Endothelial cell of umbilical vein (primary cell): ENCODE measurements at regions not wholly inside any gene's neighbourhood (a gene's known extent, or its start where the extent isn't known, plus 50 kb on each side); places are given as distances from the start of the nearest gene placed in this dataset.

Experiments used
- BruUV-seq: library from RNA; stranded (reverse); fragments of 400-500 nt; replicated peaks from 2 replicates; lab custom pipeline; 2021; lab: Mats Ljungman, UMichigan
- CTCF ChIA-PET: fragments of 300-600, 350-600 bp; sonication (Branson Sonifier 250); formaldehyde crosslinking; loops from one replicate; lab custom pipeline; 2021; ENCODE audit warnings: antibody characterized with exemption, inconsistent platforms; lab: Charles Lee
- POLR2A ChIA-PET: fragments of 300-600, 350-600 bp; sonication (Branson Sonifier 250); formaldehyde crosslinking; loops from one replicate; lab custom pipeline; 2021; ENCODE audit warnings: antibody characterized with exemption, inconsistent platforms; lab: Charles Lee
- DNase-seq: peaks from one replicate; pipeline ENCODE4 v3.0.0-alpha.2; 2011; ENCODE audit warnings: low read depth, low spot score
- FAIRE-seq: peaks from 2 replicates; lab custom pipeline; 2011; peaks lifted over from hg19 to GRCh38; lab: Jason Lieb, UNC
- H2AFZ ChIP-seq: 2 replicates; pipeline ENCODE4 v1.6.0; 2012; ENCODE audit warnings: low read depth, low read length, control low read depth, inconsistent platforms
- H3K27ac ChIP-seq: 2 replicates; pipeline ENCODE4 v1.5.1; 2011; ENCODE audit warnings: low read depth, mild to moderate bottlenecking, control low read depth, low read length, moderate library complexity; ENCODE audit not compliant: insufficient read depth
- H3K27me3 ChIP-seq, 2 experiments: 2 replicates each; pipeline versions ENCODE4 v1.6.0 to v1.6.1; 2011; ENCODE audit warnings: low read length in 2 of 2, mixed read lengths in 1 of 2; ENCODE audit not compliant: control insufficient read depth in 2 of 2, insufficient read depth in 2 of 2
- H3K36me3 ChIP-seq, 2 experiments: 2 replicates in 1 of 2; 3 replicates in 1 of 2; pipeline ENCODE4 v1.5.1; 2011; ENCODE audit warnings: low read length in 2 of 2, mild to moderate bottlenecking in 1 of 2, moderate library complexity in 1 of 2; ENCODE audit not compliant: control insufficient read depth in 2 of 2, insufficient read depth in 2 of 2; ENCODE audit errors: extremely low read depth in 1 of 2
- H3K4me1 ChIP-seq: 3 replicates; pipeline ENCODE4 v1.5.1; 2011; ENCODE audit warnings: mild to moderate bottlenecking, low read length; ENCODE audit not compliant: control insufficient read depth, insufficient read depth; ENCODE audit errors: extremely low read depth
- H3K4me2 ChIP-seq: 2 replicates; pipeline ENCODE4 v1.6.1; 2011; ENCODE audit warnings: low read length, control low read depth, mixed read lengths; ENCODE audit not compliant: insufficient read depth
- H3K4me3 ChIP-seq, 3 experiments: fragments of 200-600 bp in 1 of 3; sonication (generic), shearing (Covaris generic) in 1 of 3; replicated peaks in 1 of 3; 2 replicates each; pipeline ENCODE4 v1.5.1; 2011 to 2016; ENCODE audit warnings: control low read depth in 3 of 3, low read length in 3 of 3, mild to moderate bottlenecking in 2 of 3, inconsistent platforms in 1 of 3, low read depth in 1 of 3, moderate library complexity in 1 of 3; ENCODE audit not compliant: insufficient read depth in 1 of 3
- H3K79me2 ChIP-seq: 2 replicates; pipeline ENCODE4 v1.6.0; 2012; ENCODE audit warnings: low read length, inconsistent platforms; ENCODE audit not compliant: control insufficient read depth, insufficient read depth
- H3K9ac ChIP-seq: replicated peaks from 2 replicates; pipeline ENCODE3; 2011; ENCODE audit warnings: low read length, control low read depth; ENCODE audit not compliant: insufficient read depth; ENCODE audit errors: extremely low read depth
- H3K9me1 ChIP-seq: replicated peaks from 3 replicates; pipeline ENCODE4 v1.6.0; 2011; ENCODE audit warnings: mild to moderate bottlenecking, low read length; ENCODE audit not compliant: control insufficient read depth, insufficient read depth; ENCODE audit errors: extremely low read depth
- H3K9me3 ChIP-seq: replicated peaks from 2 replicates; pipeline ENCODE4 v1.5.1; 2012; ENCODE audit warnings: low read length, inconsistent platforms; ENCODE audit not compliant: control insufficient read depth, insufficient read depth
- H4K20me1 ChIP-seq: replicated peaks from 2 replicates; pipeline ENCODE3; 2011; ENCODE audit warnings: mild to moderate bottlenecking, low read length; ENCODE audit not compliant: control insufficient read depth, insufficient read depth; ENCODE audit errors: extremely low read depth
- EZH2 ChIP-seq: IDR thresholded peaks from 2 replicates; pipeline ENCODE4 v1.6.1; 2012; ENCODE audit warnings: borderline replicate concordance, low read depth, mild to moderate bottlenecking, moderate library complexity, low read length, inconsistent platforms; ENCODE audit not compliant: severe bottlenecking
- FOS ChIP-seq: IDR thresholded peaks from 2 replicates; pipeline ENCODE4 v1.6.1; 2011; ENCODE audit warnings: mild to moderate bottlenecking, low read length, moderate library complexity, borderline replicate concordance; ENCODE audit not compliant: insufficient read depth
- GATA2 ChIP-seq: IDR thresholded peaks from 2 replicates; pipeline ENCODE4 v1.7.0; 2011; ENCODE audit warnings: low read depth, mild to moderate bottlenecking, moderate library complexity, mixed read lengths, low read length; ENCODE audit not compliant: insufficient read length, insufficient read depth
- JUN ChIP-seq: IDR thresholded peaks from 2 replicates; pipeline ENCODE4 v1.6.1; 2011; ENCODE audit warnings: borderline replicate concordance, low read depth; ENCODE audit not compliant: insufficient read length, insufficient read depth
- MYC ChIP-seq: IDR thresholded peaks from one replicate; pipeline ENCODE4 v1.6.1; 2011; ENCODE audit warnings: mild to moderate bottlenecking, low read depth, low read length
- POLR2A ChIP-seq: IDR thresholded peaks from 2 replicates; pipeline ENCODE4 v1.6.1; 2012; ENCODE audit warnings: low read depth, mild to moderate bottlenecking, control low read depth, low read length
- POLR2AphosphoS5 ChIP-seq: IDR thresholded peaks from 2 replicates; pipeline ENCODE4 v1.6.1; 2012; ENCODE audit warnings: low read depth, mild to moderate bottlenecking, control low read depth, low read length, moderate library complexity; ENCODE audit not compliant: insufficient read depth
- dilution Hi-C: fragments of 300-500 bp; cut with MboI; formaldehyde crosslinking; loops from one replicate; pipeline ENCODE4 v1.15.0; 2019; ENCODE audit warnings: low sequenced_read_pairs; ENCODE audit not compliant: extremely low pct_ligation_motif_present
- intact Hi-C: fragments of 100-400 bp; cut with micrococcal nuclease; formaldehyde crosslinking; loops from one replicate; pipeline ENCODE4 v1.10.0; 2022
- TF ChIP-seq, protein P1 (sequence below), 2 donors: IDR thresholded peaks; 1 replicate in 1 of 2; 2 replicates in 1 of 2; pipeline ENCODE4 v1.5.1; 2011; ENCODE audit warnings: low read length in 2 of 2, mild to moderate bottlenecking in 2 of 2, moderate library complexity in 2 of 2, control low read depth in 1 of 2, inconsistent platforms in 1 of 2, low read depth in 1 of 2; ENCODE audit not compliant: insufficient read depth in 1 of 2; ENCODE audit errors: extremely low read depth in 1 of 2
- TF ChIP-seq, protein P2 (sequence below): IDR thresholded peaks from 2 replicates; pipeline ENCODE4 v1.6.1; 2011; ENCODE audit not compliant: insufficient read depth, insufficient read length

DNA sequence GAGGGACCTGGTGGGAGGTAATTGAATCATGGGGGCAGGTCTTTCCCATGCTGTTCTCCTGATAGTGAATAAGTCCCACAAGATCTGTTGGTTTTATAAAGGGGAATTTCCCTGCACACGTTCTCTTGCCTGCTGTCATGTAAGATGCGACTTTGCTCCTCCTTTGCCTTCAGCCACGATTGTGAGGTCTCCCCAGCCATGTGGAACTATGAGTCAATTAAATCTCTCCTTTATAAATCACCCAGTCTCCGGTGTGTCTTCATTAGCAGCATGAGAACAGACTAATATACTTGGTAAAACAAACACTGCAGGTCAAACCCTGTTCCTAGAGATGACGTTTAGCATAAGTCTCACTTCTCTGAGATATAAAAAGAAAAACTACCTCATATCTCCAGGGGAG lies 148.3 kb downstream of the MATN1 start:
- no peak overlapping the region for H3K4me3 ChIP-seq
- no peaks in the 10 kb centered on the region for H3K27me3 ChIP-seq
- H2AFZ ChIP-seq: no peak overlapping the region
- no peaks in the 10 kb centered on the region for H4K20me1 ChIP-seq
- H3K4me1 ChIP-seq: no peaks in the 10 kb centered on the region
- no peaks in the 10 kb centered on the region for H3K79me2 ChIP-seq
- dilution Hi-C loops (no loop called here), intact Hi-C loops (no loop called here)
- H3K27ac ChIP-seq: no peak overlapping the region
- no peak for FAIRE-seq
- ChIA-PET POLR2A (no interaction called here), CTCF (no interaction called here)
- no peak for DNase-seq
- no peak overlapping the region for H3K4me2 ChIP-seq
- no TSS peak for BruUV-seq
- H3K9me1 ChIP-seq: no peaks in the 10 kb centered on the region
- H3K9me3 ChIP-seq: no peaks in the 10 kb centered on the region
- H3K36me3 ChIP-seq: no peaks in the 10 kb centered on the region
- TF ChIP-seq EZH2 (no peak), MYC (no peak), POLR2A (no peak), POLR2AphosphoS5 (no peak), GATA2 (no peak), JUN (no peak), FOS (no peak)
- TF ChIP-seq, protein P1, sequence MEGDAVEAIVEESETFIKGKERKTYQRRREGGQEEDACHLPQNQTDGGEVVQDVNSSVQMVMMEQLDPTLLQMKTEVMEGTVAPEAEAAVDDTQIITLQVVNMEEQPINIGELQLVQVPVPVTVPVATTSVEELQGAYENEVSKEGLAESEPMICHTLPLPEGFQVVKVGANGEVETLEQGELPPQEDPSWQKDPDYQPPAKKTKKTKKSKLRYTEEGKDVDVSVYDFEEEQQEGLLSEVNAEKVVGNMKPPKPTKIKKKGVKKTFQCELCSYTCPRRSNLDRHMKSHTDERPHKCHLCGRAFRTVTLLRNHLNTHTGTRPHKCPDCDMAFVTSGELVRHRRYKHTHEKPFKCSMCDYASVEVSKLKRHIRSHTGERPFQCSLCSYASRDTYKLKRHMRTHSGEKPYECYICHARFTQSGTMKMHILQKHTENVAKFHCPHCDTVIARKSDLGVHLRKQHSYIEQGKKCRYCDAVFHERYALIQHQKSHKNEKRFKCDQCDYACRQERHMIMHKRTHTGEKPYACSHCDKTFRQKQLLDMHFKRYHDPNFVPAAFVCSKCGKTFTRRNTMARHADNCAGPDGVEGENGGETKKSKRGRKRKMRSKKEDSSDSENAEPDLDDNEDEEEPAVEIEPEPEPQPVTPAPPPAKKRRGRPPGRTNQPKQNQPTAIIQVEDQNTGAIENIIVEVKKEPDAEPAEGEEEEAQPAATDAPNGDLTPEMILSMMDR (IDR thresholded peaks at IDR 0.05; ENCODE audit: extremely low read depth in 1 of 2, insufficient read depth in 1 of 2, low read depth in 1 of 2, low read length in 2 of 2): no peak
- TF ChIP-seq, protein P2, sequence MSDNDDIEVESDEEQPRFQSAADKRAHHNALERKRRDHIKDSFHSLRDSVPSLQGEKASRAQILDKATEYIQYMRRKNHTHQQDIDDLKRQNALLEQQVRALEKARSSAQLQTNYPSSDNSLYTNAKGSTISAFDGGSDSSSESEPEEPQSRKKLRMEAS: no peak
- H3K9ac ChIP-seq: no peak overlapping the region
